Esophagus squamous epithelium (tissue), 5 donors: ENCODE measurements at regions not wholly inside any gene's neighbourhood (a gene's known extent, or its start where the extent isn't known, plus 50 kb on each side); places are given as distances from the start of the nearest gene placed in this dataset.

Experiments
- DNase-seq: peaks from one replicate; lab custom pipeline; 2025; lab: John Stamatoyannopoulos, UW
- H3K27ac ChIP-seq, 4 donors: fragments of 200-600 bp; sonication (generic); one replicate each; pipeline ENCODE4 v1.5.1; 2016 to 2019; ENCODE audit warnings: mild to moderate bottlenecking in 1 of 4
- H3K27me3 ChIP-seq, 4 donors: fragments of 200-600 bp; sonication (generic); 1 replicate in 3 of 4; 2 replicates in 1 of 4; pipeline versions ENCODE4 v1.5.1 to v1.6.0; 2017 to 2021; ENCODE audit warnings: antibody characterized with exemption in 1 of 4
- H3K36me3 ChIP-seq, 3 donors: fragments of 200-600 bp; sonication (generic); one replicate each; pipeline ENCODE4 v1.5.1; 2016 to 2019
- H3K4me1 ChIP-seq, 3 donors: fragments of 200-600 bp; sonication (generic); one replicate each; pipeline ENCODE4 v1.5.1; 2017 to 2019
- H3K4me3 ChIP-seq, 4 donors: fragments of 200-600 bp; sonication (generic); 1 replicate in 3 of 4; 2 replicates in 1 of 4; pipeline ENCODE4 v1.5.1; 2016 to 2019; ENCODE audit warnings: mild to moderate bottlenecking in 2 of 4, moderate library complexity in 1 of 4
- H3K9me3 ChIP-seq, 3 donors: fragments of 200-600 bp; sonication (generic); one replicate each; pipeline ENCODE4 v1.5.1; 2016 to 2019
- CTCF ChIP-seq, 6 experiments: fragments of 450-650 bp in 4 of 6; fragments of 200-600 bp in 2 of 6; sonication (generic) in 2 of 6; IDR thresholded peaks; one replicate each; pipeline ENCODE4 v1.5.1; 2016 to 2019; ENCODE audit warnings: antibody characterized with exemption in 6 of 6, mild to moderate bottlenecking in 4 of 6, moderate library complexity in 4 of 6
- POLR2A ChIP-seq, 4 donors: fragments of 450-650 bp; IDR thresholded peaks; one replicate each; pipeline ENCODE4 v1.6.1; 2017; ENCODE audit warnings: antibody characterized with exemption in 4 of 4, mild to moderate bottlenecking in 4 of 4, moderate library complexity in 3 of 4
- WGBS, 2 donors: methylation state at CpG; one replicate each; pipeline ENCODE4 v1.1.5; 2018; 5-methylcytosine and 5-hydroxymethylcytosine counted together
- intact Hi-C: fragments of 100-400 bp; cut with DNase I; formaldehyde crosslinking; loops from one replicate; pipeline ENCODE4 v1.15.0; 2022
- donor health status: DM: yes; HTN: yes; CAD: no.

GRCh38 chr1:201740086-201740541 lies 88.8 kb upstream of the IPO9 start:
- Histone ChIP-seq H3K4me3 (peak overlapping the region; percentile 74 to 91 (median 85)), H3K27ac (peak overlapping the region; percentile 85 to 93 (median 91)), H3K4me1 (peaks cover 24 to 88% (median 55%) of the 10 kb centered on the region in 3 donors), H3K36me3 (peaks cover 0 to 8% (median 0%) of the 10 kb centered on the region in 3 donors), H3K9me3 (no peaks in the 10 kb centered on the region), H3K27me3 (no peaks in the 10 kb centered on the region)
- intact Hi-C loops: no loop called here
- TF ChIP-seq CTCF (IDR thresholded peaks at IDR 0.05): no peak
- TF ChIP-seq POLR2A (IDR thresholded peaks at IDR 0.05): no peak
- 8 to 33% methylated on average over 9 to 11 of the region's 29 CpGs for WGBS, 2 donors
- no peak for DNase-seq

- H3K4me3 ChIP-seq: peak overlapping the region; percentile 74 to 91 (median 85)
- peaks cover 24 to 90% (median 54%) of the 10 kb centered on the region in 3 donors for H3K4me1 ChIP-seq
- H3K27ac ChIP-seq: peak overlapping the region; percentile 85 to 93 (median 91)
- no peaks in the 10 kb centered on the region for H3K27me3 ChIP-seq
- DNase-seq: no peak
- H3K9me3 ChIP-seq: no peaks in the 10 kb centered on the region
- WGBS, 2 donors: 20 to 37% methylated on average over 5 to 8 of the region's 9 CpGs
- TF ChIP-seq CTCF (IDR thresholded peaks at IDR 0.05) (no peak), POLR2A (IDR thresholded peaks at IDR 0.05) (peak in 1 of 4 donors; percentile 33)
- intact Hi-C loops: no loop called here
- peaks cover 0 to 8% (median 0%) of the 10 kb centered on the region in 3 donors for H3K36me3 ChIP-seq
These were observed 88.3 kb upstream of the IPO9 start for GRCh38 chr1:201740670-201741111.

- TF ChIP-seq CTCF (IDR thresholded peaks at IDR 0.05): no peak
- no peak for TF ChIP-seq POLR2A (IDR thresholded peaks at IDR 0.05)
- H3K36me3 ChIP-seq: peaks cover 0 to 8% (median 0%) of the 10 kb centered on the region in 3 donors
- H3K9me3 ChIP-seq: no peaks in the 10 kb centered on the region
- no peaks in the 10 kb centered on the region for H3K27me3 ChIP-seq
- peaks cover 24 to 88% (median 42%) of the 10 kb centered on the region in 3 donors for H3K4me1 ChIP-seq
- H3K27ac ChIP-seq: peak overlapping the region; percentile 85 to 93 (median 91)
- H3K4me3 ChIP-seq: peak overlapping the region in 1 of 4 donors; percentile 13
- WGBS, 2 donors: 49 to 55% methylated on average over 2 to 3 of the region's 3 CpGs
- DNase-seq: no peak
- intact Hi-C loops: no loop called here
These were observed 87.1 kb upstream of the IPO9 start for GRCh38 chr1:201741763-201742342.

GRCh38 chr1:201742476-201742875 lies 86.5 kb upstream of the IPO9 start:
- H3K27ac ChIP-seq: peak overlapping the region; percentile 85 to 93 (median 91)

More at GRCh38 chr1:201742476-201742875, 86.5 kb upstream of the IPO9 start:
- H3K27me3 ChIP-seq: no peaks in the 10 kb centered on the region
- peaks cover 21 to 88% (median 36%) of the 10 kb centered on the region in 3 donors for H3K4me1 ChIP-seq
- H3K9me3 ChIP-seq: no peaks in the 10 kb centered on the region
- intact Hi-C loops: no loop called here
- WGBS, 2 donors: 0 to 38% methylated on average over 1 to 6 of the region's 6 CpGs
- TF ChIP-seq POLR2A (IDR thresholded peaks at IDR 0.05) (no peak), CTCF (IDR thresholded peaks at IDR 0.05) (no peak)
- no peak overlapping the region for H3K4me3 ChIP-seq
- DNase-seq: no peak
- peaks cover 0 to 8% (median 0%) of the 10 kb centered on the region in 3 donors for H3K36me3 ChIP-seq
